NOMO-1 treated with dmso at 0.1 percent for 144 hours (cell line): ENCODE measurements at regions not wholly inside any gene's neighbourhood (a gene's known extent, or its start where the extent isn't known, plus 50 kb on each side); places are given as distances from the start of the nearest gene placed in this dataset.
"Not testable (repeated sequence)": the region's sequence is repeated elsewhere in the genome, so short reads cannot be mapped to it uniquely, and the experiment has no call there.

ENCODE experiments used
- DNase-seq: peaks from one replicate; lab custom pipeline; 2025; ENCODE audit not compliant: unreplicated experiment; lab: John Stamatoyannopoulos, UW

- no peak for DNase-seq
Measured at GRCh38 chr15:77881950-77882349, 195.6 kb downstream of the TBC1D2B start.

- DNase-seq: not testable (repeated sequence)
Measured at GRCh38 chr15:77881535-77881934, 196.0 kb downstream of the TBC1D2B start.

GRCh38 chr15:77879466-77879865, 198.0 kb downstream of the TBC1D2B start:
- not testable (repeated sequence) for DNase-seq

- DNase-seq: no peak
Measured at GRCh38 chr15:77877869-77878577, 199.5 kb downstream of the TBC1D2B start.

- not testable (repeated sequence) for DNase-seq
Measured at GRCh38 chr15:77876107-77876820, 201.2 kb downstream of the TBC1D2B start.

- peak; percentile 28 for DNase-seq
Measured at GRCh38 chr15:77875066-77875721, 202.3 kb downstream of the TBC1D2B start.

- no peak for DNase-seq
Measured at GRCh38 chr15:77874063-77874462, 203.4 kb downstream of the TBC1D2B start.

- not testable (repeated sequence) for DNase-seq
Measured at GRCh38 chr15:77872521-77873425, 204.7 kb downstream of the TBC1D2B start.

GRCh38 chr15:77871852-77872371, 205.6 kb downstream of the TBC1D2B start:
- DNase-seq: no peak

GRCh38 chr15:77870195-77871065, 207.1 kb downstream of the TBC1D2B start:
- peak; percentile 4 for DNase-seq

GRCh38 chr15:77869021-77869895, 208.3 kb downstream of the TBC1D2B start:
- DNase-seq: no peak

GRCh38 chr15:77868048-77868629, 209.4 kb downstream of the TBC1D2B start:
- DNase-seq: not testable (repeated sequence)

GRCh38 chr15:77867266-77868047, 210.1 kb downstream of the TBC1D2B start:
- DNase-seq: no peak

- no peak for DNase-seq
Measured at GRCh38 chr15:77866596-77867125, 210.8 kb downstream of the TBC1D2B start.

GRCh38 chr15:77866186-77866585, 211.3 kb downstream of the TBC1D2B start:
- no peak for DNase-seq

GRCh38 chr15:77865701-77866100, 211.8 kb downstream of the TBC1D2B start:
- DNase-seq: no peak

GRCh38 chr15:77865106-77865610, 212.4 kb downstream of the TBC1D2B start:
- no peak for DNase-seq
